ENCODE measurements at regions not wholly inside any gene's neighbourhood (a gene's known extent, or its start where the extent isn't known, plus 50 kb on each side); places are given as distances from the start of the nearest gene placed in this dataset.

- no peaks in the 10 kb centered on the region for H3K36me3 ChIP-seq (ENCODE audit: low read length)
- H3K27me3 ChIP-seq (ENCODE audit: low read length), result no peaks in the 10 kb centered on the region
Observed at GRCh38 chr17:5911919-5912318, 158.3 kb upstream of the WSCD1 start.

GRCh38 chr17:5913032-5913531 lies 157.1 kb upstream of the WSCD1 start:
- no peaks in the 10 kb centered on the region for H3K9me2 ChIP-seq (replicated peaks; ENCODE audit: insufficient read depth, low read length)
- H3K27ac ChIP-seq (ENCODE audit: low read depth, low read length), result no peak overlapping the region
- H3F3A ChIP-seq (ENCODE audit: insufficient read depth), result no peaks in the 10 kb centered on the region
- H3K4me3 ChIP-seq (ENCODE audit: insufficient read depth, low read length, poor library complexity, severe bottlenecking), result no peak overlapping the region
- H3K4me2 ChIP-seq (ENCODE audit: low read depth, low read length, poor library complexity, severe bottlenecking), result no peak overlapping the region
- no peaks in the 10 kb centered on the region for H3K79me2 ChIP-seq (ENCODE audit: insufficient read depth, low read length)
- no peak overlapping the region for H2AFZ ChIP-seq (ENCODE audit: low read depth, low read length, severe bottlenecking)
- H3K9me3 ChIP-seq (ENCODE audit: insufficient read depth, low read length), result no peaks in the 10 kb centered on the region
- no peaks in the 10 kb centered on the region for H3K36me3 ChIP-seq (ENCODE audit: low read length)
- H3K27me3 ChIP-seq (ENCODE audit: low read length), result no peaks in the 10 kb centered on the region
- no peak overlapping the region for H3K9ac ChIP-seq (ENCODE audit: low read length)
- TF ChIP-seq EZH2phosphoT487 (conservative IDR thresholded peaks at IDR 0.05; ENCODE audit: low read length) (no peak), CTCF (IDR thresholded peaks at IDR 0.05; ENCODE audit: insufficient read depth, low read length, poor library complexity, severe bottlenecking) (no peak)
- H4K20me1 ChIP-seq (ENCODE audit: low read depth, low read length), result no peaks in the 10 kb centered on the region

More at GRCh38 chr17:5911919-5912318, 158.3 kb upstream of the WSCD1 start:
- Histone ChIP-seq H2AFZ (ENCODE audit: low read depth, low read length, severe bottlenecking) (no peak overlapping the region), H3K79me2 (ENCODE audit: insufficient read depth, low read length) (no peaks in the 10 kb centered on the region), H3K27ac (ENCODE audit: low read depth, low read length) (no peak overlapping the region), H3K4me2 (ENCODE audit: low read depth, low read length, poor library complexity, severe bottlenecking) (no peak overlapping the region), H4K20me1 (ENCODE audit: low read depth, low read length) (no peaks in the 10 kb centered on the region), H3K9me2 (replicated peaks; ENCODE audit: insufficient read depth, low read length) (no peaks in the 10 kb centered on the region), H3K4me3 (ENCODE audit: insufficient read depth, low read length, poor library complexity, severe bottlenecking) (no peak overlapping the region), H3K9ac (ENCODE audit: low read length) (no peak overlapping the region), H3K9me3 (ENCODE audit: insufficient read depth, low read length) (no peaks in the 10 kb centered on the region), H3F3A (ENCODE audit: insufficient read depth) (no peaks in the 10 kb centered on the region)
- TF ChIP-seq CTCF (IDR thresholded peaks at IDR 0.05; ENCODE audit: insufficient read depth, low read length, poor library complexity, severe bottlenecking) (no peak), EZH2phosphoT487 (conservative IDR thresholded peaks at IDR 0.05; ENCODE audit: low read length) (no peak)

- Histone ChIP-seq H2AFZ (ENCODE audit: low read depth, low read length, severe bottlenecking) (no peak overlapping the region), H3K4me3 (ENCODE audit: insufficient read depth, low read length, poor library complexity, severe bottlenecking) (no peak overlapping the region), H3K36me3 (ENCODE audit: low read length) (no peaks in the 10 kb centered on the region), H3K27me3 (ENCODE audit: low read length) (no peaks in the 10 kb centered on the region), H4K20me1 (ENCODE audit: low read depth, low read length) (no peaks in the 10 kb centered on the region), H3K4me2 (ENCODE audit: low read depth, low read length, poor library complexity, severe bottlenecking) (no peak overlapping the region), H3K9me2 (replicated peaks; ENCODE audit: insufficient read depth, low read length) (no peaks in the 10 kb centered on the region), H3K27ac (ENCODE audit: low read depth, low read length) (no peak overlapping the region), H3K9me3 (ENCODE audit: insufficient read depth, low read length) (no peaks in the 10 kb centered on the region), H3F3A (ENCODE audit: insufficient read depth) (no peaks in the 10 kb centered on the region), H3K9ac (ENCODE audit: low read length) (no peak overlapping the region), H3K79me2 (ENCODE audit: insufficient read depth, low read length) (no peaks in the 10 kb centered on the region)
- no peak for TF ChIP-seq EZH2phosphoT487 (conservative IDR thresholded peaks at IDR 0.05; ENCODE audit: low read length)
- no peak for TF ChIP-seq CTCF (IDR thresholded peaks at IDR 0.05; ENCODE audit: insufficient read depth, low read length, poor library complexity, severe bottlenecking)
Observed at GRCh38 chr17:5913641-5914040, 156.5 kb upstream of the WSCD1 start.

Measured in SU-DHL-6 (cell line).